ENCODE measurements at regions not wholly inside any gene's neighbourhood (a gene's known extent, or its start where the extent isn't known, plus 50 kb on each side); places are given as distances from the start of the nearest gene placed in this dataset.

DNA sequence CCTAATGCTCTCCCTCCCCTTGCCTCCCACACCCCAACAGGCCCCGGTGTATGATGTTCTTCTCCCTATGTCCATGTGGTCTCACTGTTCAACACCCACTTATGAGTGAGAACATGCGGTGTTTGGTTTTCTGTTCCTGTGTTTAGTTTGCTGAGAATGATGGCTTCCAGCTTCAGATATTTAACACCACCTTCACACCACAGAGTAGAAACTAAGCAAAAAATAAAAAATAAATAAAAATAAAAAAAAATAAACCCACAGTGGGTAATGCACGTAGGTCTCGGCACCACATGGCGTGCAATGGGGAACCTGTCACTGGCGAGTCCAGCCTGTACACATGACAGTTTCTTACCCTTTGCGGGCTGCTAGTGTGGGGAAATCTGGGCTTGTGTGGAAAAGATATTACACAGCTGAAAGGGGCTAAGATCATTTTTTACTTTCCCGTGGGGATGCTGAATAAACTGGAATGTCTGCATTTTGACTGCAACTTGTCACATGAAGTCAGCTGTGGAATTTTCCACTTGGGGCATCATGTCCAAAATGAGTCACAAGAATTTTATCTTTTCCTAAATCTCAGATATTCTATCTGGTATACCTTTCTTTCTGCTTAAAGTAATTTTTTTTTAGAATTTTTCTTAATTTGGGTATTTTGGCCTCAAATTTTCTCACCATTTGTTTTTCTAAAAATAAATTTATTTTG, 170.5 kb downstream of the IRS2 start:
- H2AFZ ChIP-seq (ENCODE audit: control insufficient read depth, low read depth, low read length), result no peak overlapping the region
- H4K20me1 ChIP-seq (ENCODE audit: control insufficient read depth, insufficient read depth), result no peaks in the 10 kb centered on the region
- TF ChIP-seq BCL11A (IDR thresholded peaks at IDR 0.05; ENCODE audit: low read depth, low read length) (no peak), CBX3 (IDR thresholded peaks at IDR 0.05; ENCODE audit: borderline replicate concordance, low read depth) (no peak), IRF4 (IDR thresholded peaks at IDR 0.05; ENCODE audit: low read depth, low read length) (no peak), MAX (IDR thresholded peaks at IDR 0.05; ENCODE audit: low read depth, low read length) (no peak), RB1 (IDR thresholded peaks at IDR 0.05; ENCODE audit: borderline replicate concordance) (no peak), ESRRA (IDR thresholded peaks at IDR 0.05; ENCODE audit: low read length) (no peak), KLF5 (IDR thresholded peaks at IDR 0.05; ENCODE audit: partially characterized antibody) (no peak), KAT2A (conservative IDR thresholded peaks at IDR 0.05; ENCODE audit: control insufficient read depth, low read depth, low read length) (no peak), CHD1 (IDR thresholded peaks at IDR 0.05; ENCODE audit: low read depth, low read length) (no peak), NR2C1 (IDR thresholded peaks at IDR 0.05) (no peak), FOXM1 (IDR thresholded peaks at IDR 0.05; ENCODE audit: low read depth, low read length) (no peak), MYB (IDR thresholded peaks at IDR 0.05; ENCODE audit: borderline replicate concordance, low read depth, low read length) (no peak), SMAD5 (IDR thresholded peaks at IDR 0.05; ENCODE audit: low read depth) (no peak)
- H3K79me2 ChIP-seq (ENCODE audit: control insufficient read depth, insufficient read depth, low read length), result no peaks in the 10 kb centered on the region
- H3K27me3 ChIP-seq (replicated peaks in 1 of 2; ENCODE audit: control insufficient read depth in 2 of 2, insufficient read depth in 2 of 2, low read length in 1 of 2), result no peaks in the 10 kb centered on the region
- ChIA-PET SMC1A (ENCODE audit: uncharacterized antibody, unreplicated experiment) (no interaction called here), RAD21 (ENCODE audit: unreplicated experiment) (no interaction called here), CTCF (no interaction called here), POLR2A (no interaction called here)
- H3K4me2 ChIP-seq (ENCODE audit: control insufficient read depth, insufficient read depth), result no peak overlapping the region
- in situ Hi-C loops (cut with MboI), result no loop called here
- BruUV-seq (replicated peaks), result no TSS peak
- H3K4me3 ChIP-seq, result no peak overlapping the region
- no peaks in the 10 kb centered on the region for H3K36me3 ChIP-seq (ENCODE audit: control insufficient read depth in 2 of 2, insufficient read depth in 2 of 2, low read length in 1 of 2)
- no peak for ATAC-seq
- no peaks in the 10 kb centered on the region; the same call in 2 of the 3 replicates for H3K9me3 ChIP-seq (replicated peaks; ENCODE audit: control insufficient read depth, insufficient read depth, low read length)
- FAIRE-seq, result no peak
- no peak overlapping the region for H3K9ac ChIP-seq (ENCODE audit: control insufficient read depth, insufficient read depth, low read length)
- H3K4me1 ChIP-seq (ENCODE audit: control insufficient read depth, insufficient read depth, low read length), result no peaks in the 10 kb centered on the region
- WGBS (ENCODE audit: insufficient coverage, insufficient replicate concordance, low lambda C conversion rate, missing lambda C conversion rate), result 52% methylated on average over 8 of the region's 8 CpGs
- DNase-seq (ENCODE audit: low read depth, low spot score), result no peak
- intact Hi-C loops (cut with micrococcal nuclease; ENCODE audit: unreplicated experiment), result no loop called here
- no peak overlapping the region for H3K27ac ChIP-seq (ENCODE audit: control insufficient read depth, insufficient read depth)

Measured in GM12878 (cell line).